ENCODE measurements at regions not wholly inside any gene's neighbourhood (a gene's known extent, or its start where the extent isn't known, plus 50 kb on each side); places are given as distances from the start of the nearest gene placed in this dataset.

- no peak for DNase-seq
- H3K27me3 ChIP-seq: no peaks in the 10 kb centered on the region
- in situ Hi-C loops (cut with MboI; ENCODE audit: low sequenced_read_pairs in 4 of 4): no loop called here
- no peak overlapping the region for H3K4me3 ChIP-seq
- no peaks in the 10 kb centered on the region for H3K36me3 ChIP-seq
- no peaks in the 10 kb centered on the region for H3K9me3 ChIP-seq
- no peaks in the 10 kb centered on the region for H3K4me1 ChIP-seq
- no peak for ATAC-seq
- TF ChIP-seq POLR2A (IDR thresholded peaks at IDR 0.05): no peak
- TF ChIP-seq CTCF (IDR thresholded peaks at IDR 0.05 in 4 of 5, conservative IDR thresholded peaks at IDR 0.05 in 1 of 5): no peak
- no peak overlapping the region for H3K27ac ChIP-seq
- intact Hi-C loops (cut with DNase I; ENCODE audit: low total_unique reads): no loop called here
These were observed 502.0 kb downstream of the SLC4A3 start for GRCh38 chr2:220129391-220129790.

GRCh38 chr2:220134756-220135534 is 507.5 kb downstream of the SLC4A3 start:
- Histone ChIP-seq H3K27ac (no peak overlapping the region), H3K4me1 (no peaks in the 10 kb centered on the region), H3K27me3 (no peaks in the 10 kb centered on the region), H3K9me3 (no peaks in the 10 kb centered on the region), H3K4me3 (no peak overlapping the region), H3K36me3 (no peaks in the 10 kb centered on the region)
- TF ChIP-seq POLR2A (IDR thresholded peaks at IDR 0.05) (no peak), CTCF (IDR thresholded peaks at IDR 0.05 in 4 of 5, conservative IDR thresholded peaks at IDR 0.05 in 1 of 5) (no peak)
- intact Hi-C loops (cut with DNase I; ENCODE audit: low total_unique reads): no loop called here
- ATAC-seq (no peak), DNase-seq (no peak)
- in situ Hi-C loops (cut with MboI; ENCODE audit: low sequenced_read_pairs in 4 of 4): no loop called here

- in situ Hi-C loops (cut with MboI; ENCODE audit: low sequenced_read_pairs in 4 of 4): no loop called here
- no peak for DNase-seq
- TF ChIP-seq POLR2A (IDR thresholded peaks at IDR 0.05): no peak
- no peak for TF ChIP-seq CTCF (IDR thresholded peaks at IDR 0.05 in 4 of 5, conservative IDR thresholded peaks at IDR 0.05 in 1 of 5)
These were observed 515.9 kb downstream of the SLC4A3 start for GRCh38 chr2:220143336-220143735.

GRCh38 chr2:220144411-220144810 is 517.0 kb downstream of the SLC4A3 start:
- DNase-seq (no peak), ATAC-seq (no peak)
- no peak for TF ChIP-seq POLR2A (IDR thresholded peaks at IDR 0.05)
- no peak for TF ChIP-seq CTCF (IDR thresholded peaks at IDR 0.05 in 4 of 5, conservative IDR thresholded peaks at IDR 0.05 in 1 of 5)
- Histone ChIP-seq H3K36me3 (no peaks in the 10 kb centered on the region), H3K27ac (no peak overlapping the region), H3K9me3 (no peaks in the 10 kb centered on the region), H3K4me1 (no peaks in the 10 kb centered on the region), H3K27me3 (no peaks in the 10 kb centered on the region), H3K4me3 (no peak overlapping the region)
- intact Hi-C loops (cut with DNase I; ENCODE audit: low total_unique reads): no loop called here
- in situ Hi-C loops (cut with MboI; ENCODE audit: low sequenced_read_pairs in 4 of 4): no loop called here

More at GRCh38 chr2:220143336-220143735, 515.9 kb downstream of the SLC4A3 start:
- H3K36me3 ChIP-seq: no peaks in the 10 kb centered on the region
- intact Hi-C loops (cut with DNase I; ENCODE audit: low total_unique reads): no loop called here
- no peaks in the 10 kb centered on the region for H3K4me1 ChIP-seq
- no peak for ATAC-seq
- no peak overlapping the region for H3K27ac ChIP-seq
- no peak overlapping the region for H3K4me3 ChIP-seq
- no peaks in the 10 kb centered on the region for H3K9me3 ChIP-seq
- H3K27me3 ChIP-seq: no peaks in the 10 kb centered on the region

All from gastrocnemius medialis (tissue), 4 donors.